ENCODE measurements at regions not wholly inside any gene's neighbourhood (a gene's known extent, or its start where the extent isn't known, plus 50 kb on each side); places are given as distances from the start of the nearest gene placed in this dataset.

DNA sequence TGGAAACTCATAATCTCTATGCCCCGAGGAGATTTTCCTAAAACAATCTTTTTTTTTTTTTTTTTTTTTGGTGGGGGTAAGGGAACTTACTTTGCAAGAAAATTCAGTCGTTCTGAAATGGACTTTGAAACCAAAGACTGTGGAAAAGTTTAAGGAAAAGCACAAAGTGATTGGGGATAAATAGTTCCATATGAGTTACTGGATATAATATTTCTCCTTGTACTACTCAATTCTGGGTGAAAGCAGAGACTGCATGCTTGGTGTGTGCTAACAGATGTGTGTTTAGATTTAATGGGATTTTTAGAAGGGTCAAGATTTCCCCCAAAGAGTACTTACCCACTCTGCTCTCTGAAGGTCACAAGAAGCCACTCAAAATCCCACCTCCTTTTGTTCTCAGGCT is 204.9 kb upstream of the USP24 start:
- DNase-seq, result no peak

DNA sequence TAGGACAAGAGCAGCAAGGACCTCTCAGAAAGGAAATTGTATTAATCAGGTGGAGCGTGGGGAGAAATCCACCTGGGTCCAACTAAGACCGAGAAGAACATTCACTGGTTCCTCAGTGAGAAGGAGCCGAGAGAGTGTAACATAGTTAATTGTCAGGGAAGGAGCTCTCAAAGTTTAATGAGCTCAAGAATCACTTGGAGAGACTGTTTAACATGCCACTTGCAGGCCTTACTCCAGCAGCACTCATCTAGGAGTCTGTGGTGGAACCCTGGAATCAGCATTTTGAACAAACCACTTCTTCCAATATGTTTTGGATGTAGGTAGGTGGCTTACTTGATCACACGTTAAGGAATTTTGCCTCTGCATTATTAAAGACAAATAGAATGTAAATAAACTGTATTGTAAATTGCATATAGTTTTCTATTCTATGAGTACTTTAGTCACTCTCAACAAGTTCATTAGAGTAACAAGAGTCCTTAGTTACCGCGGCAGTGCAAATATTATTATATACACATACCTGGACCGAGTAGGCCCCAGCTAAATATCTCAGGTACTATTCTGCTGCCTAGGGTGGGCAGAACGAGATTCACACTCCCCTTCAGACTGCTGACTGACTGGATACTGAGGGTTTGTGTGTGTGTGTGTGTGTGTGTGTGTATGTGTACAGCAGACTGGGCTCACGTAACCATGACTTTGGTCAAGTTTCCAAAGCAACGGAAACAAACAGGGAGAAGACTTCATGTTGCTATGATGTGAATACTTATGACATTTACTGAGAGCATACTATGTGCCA is 203.2 kb upstream of the USP24 start:
- no peak for DNase-seq

DNA sequence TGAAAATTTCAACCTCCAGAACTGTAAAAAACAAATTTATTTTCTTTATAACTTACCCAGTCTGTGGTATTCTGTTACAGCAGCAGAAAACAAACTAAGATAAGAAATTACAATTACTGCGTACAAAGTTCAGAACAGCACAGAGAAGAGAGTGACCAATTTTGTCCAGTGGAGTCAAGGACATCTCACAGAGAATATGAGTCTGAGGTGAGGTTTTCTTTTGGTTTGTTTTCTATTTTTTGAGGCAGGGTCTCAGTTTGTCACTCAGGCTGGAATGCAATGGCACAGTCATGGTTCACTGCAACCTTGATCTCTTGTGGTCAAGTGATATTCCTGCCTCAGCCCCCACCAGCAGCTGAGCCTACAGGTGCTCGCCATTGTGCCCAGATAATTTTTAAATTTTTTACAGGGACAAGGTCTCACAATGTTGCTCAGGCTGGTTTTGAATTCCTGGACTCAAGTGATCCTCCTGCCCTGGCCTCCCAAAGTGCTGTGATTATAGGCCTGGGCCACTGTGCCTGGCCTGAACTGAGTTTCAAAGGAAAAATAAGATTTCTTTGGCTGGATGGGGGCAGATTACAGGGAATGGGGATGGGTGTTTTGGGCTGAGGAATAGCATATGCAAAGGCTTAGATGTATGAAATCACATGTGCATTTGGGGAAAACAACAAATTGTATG is 201.1 kb upstream of the USP24 start:
- no peak for DNase-seq

DNA sequence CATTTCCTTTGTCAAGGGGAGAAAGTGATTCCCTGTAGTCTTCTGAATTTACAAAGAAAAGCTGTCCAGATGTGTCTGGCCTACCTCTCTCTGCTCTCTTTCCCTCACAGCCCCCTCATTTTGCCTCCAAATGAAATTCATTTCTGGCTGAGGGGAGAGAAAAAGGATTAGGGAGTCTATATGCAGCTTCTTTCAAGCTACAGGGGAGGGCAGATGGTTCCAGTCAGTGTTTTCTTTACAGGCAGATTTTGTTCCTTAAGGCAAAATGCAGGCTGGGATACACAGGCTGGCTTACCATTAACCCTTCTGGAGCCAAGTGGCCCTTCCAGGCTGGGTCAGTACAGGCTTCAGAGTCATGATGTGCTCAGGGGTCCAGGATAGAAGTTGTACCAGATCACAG is 198.1 kb upstream of the USP24 start:
- DNase-seq, result no peak

DNA sequence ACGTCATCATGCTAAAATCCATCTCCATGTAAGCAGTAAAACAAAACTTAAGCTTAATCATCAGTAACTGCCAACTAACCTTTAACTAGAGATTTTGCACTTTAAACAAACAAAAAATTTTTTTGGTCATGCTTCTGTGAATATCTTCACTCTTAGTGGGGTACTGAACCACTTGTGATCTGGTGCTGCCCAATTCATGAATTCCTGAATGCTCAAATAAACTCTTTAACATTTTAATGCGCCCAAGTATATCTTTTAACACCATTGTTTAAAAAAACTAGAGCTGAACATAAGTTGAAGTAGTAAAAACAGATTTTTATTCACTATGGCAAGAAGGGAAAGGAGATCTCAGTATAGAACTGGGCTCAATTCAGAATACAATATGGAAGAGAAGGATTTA is 196.9 kb upstream of the USP24 start:
- no peak for DNase-seq

DNA sequence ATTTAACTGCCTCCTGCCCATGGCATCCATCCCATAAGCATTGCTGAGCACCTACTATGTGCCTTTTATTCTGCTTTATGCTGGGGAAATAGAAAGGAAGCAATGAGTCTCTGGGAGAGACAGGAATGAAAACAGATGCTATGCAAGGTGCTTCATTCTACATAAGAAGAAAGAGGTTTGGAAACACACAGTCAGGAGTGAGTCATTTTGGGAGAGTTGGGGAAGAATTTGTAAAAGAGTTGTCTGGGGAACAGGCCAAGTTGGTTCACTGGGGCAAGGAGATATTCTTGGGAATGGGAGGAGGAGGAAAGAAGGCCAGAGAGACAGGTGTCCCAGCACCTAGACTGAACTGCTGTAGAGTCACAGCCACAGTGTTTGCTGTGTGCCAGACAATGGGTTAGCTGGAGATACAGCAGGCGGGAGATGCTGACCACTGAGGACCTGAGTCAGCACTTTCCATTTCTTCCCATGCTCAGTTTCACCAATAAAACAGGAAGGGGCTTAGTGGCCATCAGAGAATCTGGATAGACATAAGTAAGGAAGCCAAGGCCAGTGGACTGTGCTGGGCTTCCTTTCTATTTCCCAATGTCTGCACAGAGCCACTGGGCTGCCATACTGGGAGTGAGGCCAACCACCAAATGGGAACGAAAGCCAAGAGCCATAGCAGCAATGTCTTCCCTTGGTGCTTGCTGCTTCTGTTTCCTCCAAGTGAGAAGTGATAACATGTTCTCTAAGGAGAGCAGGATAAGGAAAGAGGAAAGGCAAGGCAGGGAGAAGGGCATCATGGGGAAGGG is 187.7 kb upstream of the USP24 start:
- DNase-seq, result no peak

DNA sequence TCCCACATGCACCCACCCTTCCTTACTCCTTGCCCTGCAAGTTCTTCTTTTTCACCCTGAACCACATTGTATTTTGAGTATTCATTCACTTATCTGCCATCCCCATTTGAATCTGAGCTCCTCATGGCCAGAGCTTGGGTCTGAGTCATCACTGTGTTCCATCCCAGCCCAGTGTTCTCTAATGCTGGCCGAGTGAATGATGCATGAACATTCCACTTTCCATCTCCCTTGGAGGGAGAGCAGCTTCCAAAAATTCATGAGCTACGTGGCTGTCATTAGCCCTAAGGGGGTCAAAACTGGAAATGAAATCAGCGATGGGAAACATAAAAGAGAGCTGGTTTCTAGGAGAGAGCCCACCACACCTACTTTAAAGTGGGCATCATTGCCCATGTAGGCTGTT is 187.0 kb upstream of the USP24 start:
- peak; percentile 46 for DNase-seq

DNA sequence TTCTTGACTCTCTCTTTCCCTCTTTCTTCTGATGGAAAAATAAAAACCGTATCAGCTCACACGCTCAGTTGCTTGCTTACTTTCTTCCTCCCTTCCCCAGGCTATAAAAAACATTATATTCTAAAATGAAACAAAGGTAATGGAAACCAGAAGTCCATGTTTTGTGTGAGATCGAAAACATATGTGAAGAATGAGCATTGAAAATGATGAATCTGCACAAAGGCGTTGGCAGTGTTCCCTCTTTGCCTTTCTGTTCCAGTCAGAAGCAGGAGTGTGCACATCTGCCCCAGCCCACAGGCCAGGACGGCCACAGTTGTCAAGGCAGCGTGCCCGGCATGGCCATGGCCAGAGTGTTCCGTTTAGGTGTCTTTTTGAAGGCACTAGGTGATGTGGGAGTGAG is 185.3 kb upstream of the USP24 start:
- peak; percentile 34 for DNase-seq

DNA sequence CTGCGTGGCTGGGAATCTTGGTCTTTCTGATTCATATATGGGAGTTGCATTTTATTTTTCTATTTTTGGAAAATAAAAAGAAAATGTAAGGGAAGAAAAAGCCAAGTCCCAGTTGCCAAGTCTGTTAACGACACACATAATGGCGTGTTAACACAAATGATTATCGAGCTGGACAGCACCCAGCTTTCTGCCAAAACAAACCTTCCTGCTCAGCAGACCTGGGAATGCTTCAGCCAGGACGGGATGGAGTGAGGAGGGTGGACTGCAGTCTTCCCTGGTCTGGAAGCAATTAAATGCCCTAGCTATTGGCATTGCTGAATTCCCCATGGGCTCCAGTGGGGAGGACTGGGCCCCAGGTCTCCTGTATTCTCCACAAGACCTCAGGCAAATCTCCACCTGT is 184.2 kb upstream of the USP24 start:
- peak; percentile 84 for DNase-seq

DNA sequence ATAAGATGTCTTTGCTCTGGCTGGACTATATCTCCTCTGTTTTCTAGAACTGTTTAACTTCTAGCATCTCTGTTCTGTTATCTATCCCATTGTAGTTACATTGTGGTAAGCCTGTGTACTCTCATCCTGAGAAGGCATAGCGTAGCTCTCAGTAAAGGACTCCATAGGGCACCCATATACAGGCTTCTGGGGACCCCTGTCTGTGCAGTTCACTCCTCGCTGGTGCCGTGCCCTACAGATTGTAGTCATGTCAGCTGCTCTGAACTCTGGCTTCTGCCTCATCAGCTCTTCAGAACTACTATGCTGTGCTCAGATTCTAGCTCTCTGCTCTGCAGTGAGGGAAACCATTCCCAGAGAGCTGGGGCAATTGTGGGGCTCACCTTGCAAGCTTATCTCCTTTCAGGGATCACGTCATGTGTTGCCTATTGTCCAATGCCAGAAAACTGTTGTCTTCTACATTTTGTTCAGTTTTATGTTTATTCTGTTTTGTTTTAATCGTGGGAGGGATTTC is 181.3 kb upstream of the USP24 start:
- no peak for DNase-seq

DNA sequence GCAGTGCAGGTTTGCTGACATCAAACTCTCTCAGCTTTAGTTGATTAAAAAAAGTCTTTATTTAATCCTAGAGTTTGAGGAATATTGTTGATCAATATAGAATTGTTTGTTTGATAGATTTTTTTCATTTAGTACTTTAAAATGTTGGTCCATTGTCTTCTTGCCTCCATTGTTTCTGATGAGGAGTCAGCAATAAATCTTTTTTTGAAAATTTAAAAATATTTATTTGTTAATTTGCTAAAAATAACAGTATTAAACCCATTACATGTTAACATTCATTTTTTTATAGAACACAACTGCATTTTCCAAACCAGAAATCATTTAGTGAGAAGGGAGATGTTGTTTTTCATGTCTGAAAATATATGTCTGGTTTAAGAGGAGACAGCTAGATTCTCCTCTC is 173.8 kb upstream of the USP24 start:
- no peak for DNase-seq

DNA sequence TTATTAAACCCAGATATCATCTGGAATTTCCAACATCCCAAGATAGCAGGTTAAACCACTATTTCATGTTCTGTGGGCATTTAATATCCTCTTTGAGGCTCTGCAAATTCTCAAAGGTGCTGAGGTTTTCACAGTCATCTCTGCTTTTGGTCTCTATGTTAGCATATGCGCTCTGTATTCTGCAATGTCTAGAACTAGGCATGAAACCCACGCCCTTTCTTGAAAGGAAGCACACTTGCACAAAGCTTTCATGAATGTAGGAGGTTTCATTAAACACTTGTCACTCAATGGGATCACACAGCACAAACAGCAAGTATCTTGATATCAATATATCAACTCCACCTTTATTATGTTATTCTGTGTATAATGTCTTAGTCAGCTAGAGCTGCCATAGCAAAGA is 172.0 kb upstream of the USP24 start:
- no peak for DNase-seq

DNA sequence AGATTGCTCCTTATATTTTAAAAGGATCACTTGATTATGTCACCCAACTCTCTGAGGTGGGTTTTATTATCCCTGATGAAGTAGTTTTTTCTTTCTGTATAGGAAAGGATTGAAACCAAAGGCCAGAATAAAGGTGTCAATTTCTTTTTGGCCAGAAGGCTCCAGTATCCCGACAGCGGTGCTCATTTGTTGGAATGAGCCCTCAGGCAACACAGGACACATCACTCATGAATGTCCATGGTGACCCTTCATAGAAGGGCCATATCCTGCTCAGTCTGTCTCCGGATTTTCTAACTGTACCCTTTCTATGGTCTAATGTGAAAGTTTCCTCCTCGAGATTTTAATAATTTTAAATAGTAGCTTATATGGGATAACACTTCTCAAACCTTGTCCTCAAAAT is 171.3 kb upstream of the USP24 start:
- no peak for DNase-seq

DNA sequence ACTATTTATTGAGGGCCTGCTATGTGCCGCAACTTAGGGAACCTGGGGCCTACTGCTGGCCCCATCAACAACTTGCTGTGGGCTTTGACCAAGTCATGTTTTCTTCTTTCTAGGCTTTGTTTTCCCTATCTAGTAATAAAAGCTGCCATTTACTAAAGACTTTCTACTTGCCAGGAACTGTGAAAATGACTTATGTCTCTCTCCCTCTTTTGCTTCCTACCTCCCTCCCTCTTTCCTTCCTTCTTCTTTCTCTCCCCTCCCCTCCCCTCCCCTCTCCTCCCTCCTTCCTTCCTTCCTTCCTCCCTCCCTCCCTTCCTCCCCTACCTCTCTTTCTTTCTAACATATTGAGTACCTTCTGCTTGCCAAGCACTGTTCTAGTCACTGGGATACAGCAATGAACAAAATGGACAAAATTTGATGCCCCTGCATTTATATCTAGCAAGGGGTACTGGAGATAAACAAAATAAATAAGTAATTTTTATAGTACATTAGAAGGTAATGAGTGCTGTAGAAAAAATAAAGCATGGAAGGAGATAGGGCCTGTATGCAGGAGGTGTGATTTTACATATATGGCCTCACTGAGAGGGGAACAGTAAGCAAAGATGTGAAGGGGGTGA is 170.3 kb upstream of the USP24 start:
- DNase-seq, result no peak

DNA sequence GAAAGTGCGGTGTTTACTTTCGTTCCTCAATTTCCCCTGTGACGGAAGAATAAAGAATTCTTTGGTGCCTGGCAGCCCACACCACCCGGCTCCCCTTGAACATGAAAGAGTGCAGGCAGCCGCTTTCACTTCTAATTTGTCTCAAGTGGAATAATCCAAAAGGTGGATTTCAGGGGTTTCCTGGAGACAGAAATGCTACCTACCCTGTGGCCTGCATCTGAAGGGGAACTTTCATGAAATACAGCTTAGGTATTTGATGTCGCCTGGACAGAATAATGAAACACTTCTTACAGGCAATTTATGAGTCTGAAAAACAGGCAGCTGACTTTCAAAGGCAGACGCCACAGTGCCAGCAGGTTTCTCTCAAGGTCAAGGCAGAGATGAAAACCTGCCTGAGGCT is 169.5 kb upstream of the USP24 start:
- no peak for DNase-seq

DNA sequence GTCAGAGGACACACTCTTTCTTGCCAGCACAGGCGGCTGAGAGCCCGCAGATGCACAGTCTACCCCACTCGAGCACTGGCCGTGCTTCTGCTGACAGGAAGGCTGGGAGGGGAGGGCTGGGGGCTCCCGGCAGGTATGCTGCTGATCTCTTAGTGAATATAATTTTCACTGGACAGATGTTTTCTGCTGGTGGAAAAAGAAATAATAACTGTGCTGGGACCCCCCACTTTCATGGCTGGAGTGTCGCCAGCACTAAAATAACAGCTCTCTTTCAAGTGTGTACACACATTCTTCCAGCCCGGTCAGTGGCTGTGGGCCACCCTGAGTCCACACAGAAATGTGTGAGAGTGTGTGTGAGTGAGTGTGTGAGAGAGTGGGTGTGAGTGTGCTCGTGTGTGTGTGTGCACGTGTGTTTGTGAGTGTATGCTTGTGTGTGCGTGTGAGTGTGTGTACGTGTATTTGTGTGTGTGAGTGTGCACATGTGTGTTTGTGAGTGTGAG is 167.7 kb upstream of the USP24 start:
- no peak for DNase-seq

DNA sequence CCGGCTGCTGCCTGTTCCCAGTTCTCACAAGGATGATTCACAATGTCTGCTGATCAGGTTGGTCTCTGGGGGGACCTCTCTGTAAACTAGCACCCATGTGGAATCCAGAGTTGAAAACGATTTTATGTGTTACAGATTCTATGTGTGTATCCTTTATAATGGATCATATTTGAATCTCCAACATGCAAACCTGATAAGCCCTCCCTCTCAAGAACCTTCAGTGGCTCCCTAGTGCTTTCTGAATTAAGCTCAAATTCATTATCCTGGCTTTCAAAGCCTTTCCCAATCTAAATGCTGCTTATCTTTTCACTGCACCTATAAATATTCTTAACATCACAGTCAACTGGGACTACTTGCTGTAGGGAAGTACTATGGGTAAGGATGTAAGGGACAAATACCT is 166.8 kb upstream of the USP24 start:
- no peak for DNase-seq

DNA sequence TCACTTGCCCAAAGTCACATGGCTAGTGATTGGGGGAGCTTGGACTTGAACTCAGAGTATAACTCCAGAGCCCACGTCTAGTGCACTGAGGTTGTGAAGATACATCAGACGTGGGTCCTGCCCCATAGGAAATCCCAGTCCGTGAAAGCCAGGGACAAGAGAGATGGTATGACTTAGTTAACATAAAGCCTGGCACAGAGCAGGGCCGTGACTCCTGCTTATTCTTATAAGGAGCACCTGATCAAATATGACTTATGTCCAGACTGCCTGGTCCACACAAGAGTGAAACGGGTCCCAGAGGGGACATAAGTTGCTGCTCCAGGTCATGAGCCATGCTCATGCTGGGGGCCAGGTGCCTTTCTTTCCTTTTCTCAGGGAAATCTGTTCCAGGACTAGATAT is 166.3 kb upstream of the USP24 start:
- DNase-seq, result no peak

DNA sequence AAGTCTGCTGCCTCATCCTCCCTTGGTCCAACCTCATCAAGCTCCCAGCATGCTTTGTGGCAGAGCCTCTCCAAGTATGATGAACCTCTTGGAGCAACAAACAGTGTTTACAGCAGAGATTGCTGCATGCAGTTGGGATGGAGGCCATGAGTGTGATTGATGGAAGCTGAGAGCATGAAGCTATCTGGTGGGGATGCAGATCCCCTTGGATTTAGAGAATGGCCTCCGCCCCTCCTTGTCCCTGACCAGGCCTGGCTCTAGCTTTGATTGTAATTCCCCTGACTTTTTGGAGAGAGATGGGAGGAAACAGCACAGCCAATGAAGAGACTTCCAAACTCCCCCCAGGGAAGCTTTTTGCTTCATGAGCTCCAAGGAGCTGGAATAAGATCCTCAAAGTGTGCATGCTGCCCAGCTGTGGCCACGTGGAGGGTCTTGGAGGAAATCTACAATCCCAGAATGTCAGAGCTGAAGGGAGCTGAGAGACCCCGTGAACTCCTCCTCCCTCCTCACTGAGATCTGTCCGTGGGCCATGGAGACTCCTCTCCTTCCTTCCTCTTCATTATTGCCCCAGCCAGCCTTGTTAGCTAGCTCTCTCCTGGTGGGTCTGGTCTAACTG is 165.3 kb upstream of the USP24 start:
- no peak for DNase-seq

DNA sequence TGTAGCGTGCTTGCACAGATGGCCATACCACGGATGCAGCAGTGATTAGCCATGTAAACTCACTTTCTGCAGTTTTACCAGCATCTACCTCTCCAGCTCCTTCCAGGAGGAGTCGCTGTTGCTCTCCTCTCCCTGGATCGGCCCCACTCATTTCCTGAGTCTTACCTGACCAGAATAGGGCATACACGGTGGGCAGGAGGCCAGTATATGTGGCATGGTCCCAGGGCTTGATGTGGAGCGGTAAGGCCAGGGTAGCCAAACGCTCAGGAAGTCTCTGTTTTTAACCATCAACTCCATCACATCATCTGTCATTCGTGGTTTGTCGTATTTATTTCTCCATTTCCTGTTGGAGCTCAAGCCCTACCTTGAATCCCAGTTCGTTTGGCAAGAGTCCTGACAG is 163.4 kb upstream of the USP24 start:
- DNase-seq, result peak; percentile 15

DNA sequence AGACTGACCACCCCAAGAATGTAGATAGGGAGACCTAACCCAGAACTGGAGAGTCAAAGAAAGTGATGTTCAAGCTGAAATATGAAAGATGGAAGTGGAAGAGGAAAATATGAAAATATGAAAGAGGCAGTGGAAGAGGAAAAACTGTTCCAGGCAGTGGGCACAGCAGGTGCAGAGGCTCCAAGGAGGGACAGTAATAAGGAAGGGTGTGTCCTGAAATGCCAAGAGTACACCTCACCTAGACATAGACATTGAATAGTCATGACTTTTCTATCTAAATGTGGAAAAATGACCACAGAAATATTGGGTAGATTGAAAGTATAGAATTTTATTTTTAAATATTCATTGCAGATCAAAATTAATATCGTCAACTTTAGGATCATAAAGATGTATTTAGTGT is 161.7 kb upstream of the USP24 start:
- DNase-seq, result no peak

DNA sequence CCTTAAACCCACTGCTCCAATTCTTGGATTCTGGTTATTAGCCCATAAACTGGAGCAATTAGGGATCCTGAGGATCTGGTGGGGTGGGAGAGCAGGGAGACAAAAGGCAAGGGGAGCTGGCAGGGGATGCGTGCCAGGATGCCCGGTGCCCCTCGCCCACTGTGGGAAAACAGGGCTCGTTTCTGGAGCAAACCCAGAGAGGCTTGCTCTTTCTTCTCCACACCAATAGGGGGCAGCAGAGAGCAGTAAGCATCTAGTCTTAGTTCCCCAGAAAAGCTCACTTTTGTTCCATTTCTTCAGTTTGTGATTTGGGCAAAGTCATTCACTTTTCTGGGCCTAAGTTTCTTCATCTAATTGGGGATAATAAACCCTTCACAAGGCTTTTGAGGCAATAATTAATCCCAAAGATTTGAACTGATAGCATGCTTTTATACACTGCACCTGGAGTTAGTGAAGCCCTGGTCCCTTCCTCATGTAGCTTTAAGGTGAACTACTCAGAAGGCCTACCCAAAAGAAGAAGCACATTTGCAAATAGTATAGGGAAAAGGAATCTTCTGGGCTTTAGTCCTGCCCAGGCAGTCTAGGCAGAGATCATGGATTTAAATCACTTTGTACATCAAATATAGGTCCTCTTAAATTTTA is 160.6 kb upstream of the USP24 start:
- DNase-seq, result peak; percentile 38

All from NCI-H446 treated with DMSO at 0.1 percent for 48 hours (cell line).